IMR-90 (cell line): ENCODE measurements at regions not wholly inside any gene's neighbourhood (a gene's known extent, or its start where the extent isn't known, plus 50 kb on each side); places are given as distances from the start of the nearest gene placed in this dataset.

ENCODE experiments used
- BHLHE40 ChIP-seq: fragments of 150-350 bp; IDR thresholded peaks from 2 replicates; pipeline ENCODE4 v1.6.1; 2016; ENCODE audit warnings: mild to moderate bottlenecking, low read depth, low read length
- CEBPB ChIP-seq: IDR thresholded peaks from 2 replicates; pipeline ENCODE4 v1.6.1; 2012; ENCODE audit warnings: low read depth, low read length, improper control_type of control experiment
- CHD1 ChIP-seq: IDR thresholded peaks from 2 replicates; pipeline ENCODE4 v1.6.1; 2012; ENCODE audit warnings: low read depth, low read length, improper control_type of control experiment
- MAZ ChIP-seq: IDR thresholded peaks from 2 replicates; pipeline ENCODE4 v1.6.1; 2012; ENCODE audit warnings: low read depth, mild to moderate bottlenecking, low read length, improper control_type of control experiment, moderate library complexity, borderline replicate concordance
- NFE2L2 ChIP-seq: fragments of 150-350 bp; IDR thresholded peaks from 2 replicates; pipeline ENCODE4 v1.6.1; 2016; ENCODE audit warnings: low read depth, mild to moderate bottlenecking, low read length
- POLR2A ChIP-seq: IDR thresholded peaks from 2 replicates; pipeline ENCODE4 v1.6.1; 2012; ENCODE audit warnings: mild to moderate bottlenecking, low read depth, low read length
- RAD21 ChIP-seq: IDR thresholded peaks from 2 replicates; pipeline ENCODE4 v1.6.1; 2012; ENCODE audit warnings: low read length, improper control_type of control experiment
- RCOR1 ChIP-seq: IDR thresholded peaks from 2 replicates; pipeline ENCODE4 v1.6.1; 2012; ENCODE audit warnings: mild to moderate bottlenecking, low read length, improper control_type of control experiment; ENCODE audit not compliant: insufficient replicate concordance
- RFX5 ChIP-seq: IDR thresholded peaks from 2 replicates; pipeline ENCODE4 v1.8.0; 2012; ENCODE audit warnings: low read depth, mild to moderate bottlenecking, low read length, moderate library complexity
- SMC3 ChIP-seq: fragments of 150-350 bp; IDR thresholded peaks from 2 replicates; pipeline ENCODE4 v1.6.1; 2016; ENCODE audit warnings: low read depth, mild to moderate bottlenecking, antibody characterized with exemption, low read length, moderate library complexity
- TF ChIP-seq, protein P1 (sequence below): conservative IDR thresholded peaks from 2 replicates; pipeline ENCODE4 v1.5.1; 2012; ENCODE audit warnings: mild to moderate bottlenecking, low read depth, low read length, improper control_type of control experiment
- TF ChIP-seq, protein P2 (sequence below): fragments of 150-350 bp; IDR thresholded peaks from 2 replicates; pipeline ENCODE4 v1.6.1; 2016; ENCODE audit warnings: low read depth, mild to moderate bottlenecking, low read length, moderate library complexity, borderline replicate concordance
- TF ChIP-seq, protein P3 (sequence below): fragments of 150-350 bp; IDR thresholded peaks from 2 replicates; pipeline ENCODE4 v1.6.1; 2017; ENCODE audit warnings: mild to moderate bottlenecking, antibody characterized with exemption, low read length, low read depth

DNA sequence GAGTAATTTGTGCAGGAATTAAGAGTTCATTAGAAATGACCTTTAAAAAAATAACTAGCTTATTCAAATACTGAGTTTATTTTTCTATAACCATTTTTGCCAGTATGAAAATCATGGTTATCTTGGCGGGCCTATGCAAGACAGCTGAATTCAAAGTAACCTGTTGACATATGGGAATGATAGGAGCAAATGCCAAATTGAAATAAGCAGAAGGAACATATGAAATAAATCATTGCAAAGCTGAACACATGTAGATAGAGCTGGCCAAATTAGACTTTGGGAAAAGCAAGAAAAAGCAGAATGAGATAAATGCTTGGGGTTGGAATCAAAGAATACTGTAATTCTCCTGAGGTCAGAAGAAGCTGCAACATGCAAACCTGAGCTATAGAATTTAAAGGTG lies 372.5 kb downstream of the ADAMTS20 start:
- TF ChIP-seq, protein P1, sequence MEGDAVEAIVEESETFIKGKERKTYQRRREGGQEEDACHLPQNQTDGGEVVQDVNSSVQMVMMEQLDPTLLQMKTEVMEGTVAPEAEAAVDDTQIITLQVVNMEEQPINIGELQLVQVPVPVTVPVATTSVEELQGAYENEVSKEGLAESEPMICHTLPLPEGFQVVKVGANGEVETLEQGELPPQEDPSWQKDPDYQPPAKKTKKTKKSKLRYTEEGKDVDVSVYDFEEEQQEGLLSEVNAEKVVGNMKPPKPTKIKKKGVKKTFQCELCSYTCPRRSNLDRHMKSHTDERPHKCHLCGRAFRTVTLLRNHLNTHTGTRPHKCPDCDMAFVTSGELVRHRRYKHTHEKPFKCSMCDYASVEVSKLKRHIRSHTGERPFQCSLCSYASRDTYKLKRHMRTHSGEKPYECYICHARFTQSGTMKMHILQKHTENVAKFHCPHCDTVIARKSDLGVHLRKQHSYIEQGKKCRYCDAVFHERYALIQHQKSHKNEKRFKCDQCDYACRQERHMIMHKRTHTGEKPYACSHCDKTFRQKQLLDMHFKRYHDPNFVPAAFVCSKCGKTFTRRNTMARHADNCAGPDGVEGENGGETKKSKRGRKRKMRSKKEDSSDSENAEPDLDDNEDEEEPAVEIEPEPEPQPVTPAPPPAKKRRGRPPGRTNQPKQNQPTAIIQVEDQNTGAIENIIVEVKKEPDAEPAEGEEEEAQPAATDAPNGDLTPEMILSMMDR: no peak
- TF ChIP-seq CEBPB (no peak), RAD21 (no peak), MAZ (no peak), SMC3 (no peak), POLR2A (no peak), RFX5 (no peak), BHLHE40 (no peak), NFE2L2 (no peak), CHD1 (no peak), RCOR1 (no peak)
- TF ChIP-seq, protein P2, sequence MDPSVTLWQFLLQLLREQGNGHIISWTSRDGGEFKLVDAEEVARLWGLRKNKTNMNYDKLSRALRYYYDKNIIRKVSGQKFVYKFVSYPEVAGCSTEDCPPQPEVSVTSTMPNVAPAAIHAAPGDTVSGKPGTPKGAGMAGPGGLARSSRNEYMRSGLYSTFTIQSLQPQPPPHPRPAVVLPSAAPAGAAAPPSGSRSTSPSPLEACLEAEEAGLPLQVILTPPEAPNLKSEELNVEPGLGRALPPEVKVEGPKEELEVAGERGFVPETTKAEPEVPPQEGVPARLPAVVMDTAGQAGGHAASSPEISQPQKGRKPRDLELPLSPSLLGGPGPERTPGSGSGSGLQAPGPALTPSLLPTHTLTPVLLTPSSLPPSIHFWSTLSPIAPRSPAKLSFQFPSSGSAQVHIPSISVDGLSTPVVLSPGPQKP: no peak
- TF ChIP-seq, protein P3, sequence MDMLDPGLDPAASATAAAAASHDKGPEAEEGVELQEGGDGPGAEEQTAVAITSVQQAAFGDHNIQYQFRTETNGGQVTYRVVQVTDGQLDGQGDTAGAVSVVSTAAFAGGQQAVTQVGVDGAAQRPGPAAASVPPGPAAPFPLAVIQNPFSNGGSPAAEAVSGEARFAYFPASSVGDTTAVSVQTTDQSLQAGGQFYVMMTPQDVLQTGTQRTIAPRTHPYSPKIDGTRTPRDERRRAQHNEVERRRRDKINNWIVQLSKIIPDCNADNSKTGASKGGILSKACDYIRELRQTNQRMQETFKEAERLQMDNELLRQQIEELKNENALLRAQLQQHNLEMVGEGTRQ: no peak
